Esophagus squamous epithelium (tissue), 5 donors: ENCODE measurements at regions not wholly inside any gene's neighbourhood (a gene's known extent, or its start where the extent isn't known, plus 50 kb on each side); places are given as distances from the start of the nearest gene placed in this dataset.

Source experiments
- DNase-seq: peaks from one replicate; lab custom pipeline; 2025; lab: John Stamatoyannopoulos, UW
- H3K27ac ChIP-seq, 4 donors: fragments of 200-600 bp; sonication (generic); one replicate each; pipeline ENCODE4 v1.5.1; 2016 to 2019; ENCODE audit warnings: mild to moderate bottlenecking in 1 of 4
- H3K27me3 ChIP-seq, 4 donors: fragments of 200-600 bp; sonication (generic); 1 replicate in 3 of 4; 2 replicates in 1 of 4; pipeline versions ENCODE4 v1.5.1 to v1.6.0; 2017 to 2021; ENCODE audit warnings: antibody characterized with exemption in 1 of 4
- H3K36me3 ChIP-seq, 3 donors: fragments of 200-600 bp; sonication (generic); one replicate each; pipeline ENCODE4 v1.5.1; 2016 to 2019
- H3K4me1 ChIP-seq, 3 donors: fragments of 200-600 bp; sonication (generic); one replicate each; pipeline ENCODE4 v1.5.1; 2017 to 2019
- H3K4me3 ChIP-seq, 4 donors: fragments of 200-600 bp; sonication (generic); 1 replicate in 3 of 4; 2 replicates in 1 of 4; pipeline ENCODE4 v1.5.1; 2016 to 2019; ENCODE audit warnings: mild to moderate bottlenecking in 2 of 4, moderate library complexity in 1 of 4
- H3K9me3 ChIP-seq, 3 donors: fragments of 200-600 bp; sonication (generic); one replicate each; pipeline ENCODE4 v1.5.1; 2016 to 2019
- POLR2A ChIP-seq, 4 donors: fragments of 450-650 bp; IDR thresholded peaks; one replicate each; pipeline ENCODE4 v1.6.1; 2017; ENCODE audit warnings: antibody characterized with exemption in 4 of 4, mild to moderate bottlenecking in 4 of 4, moderate library complexity in 3 of 4
- WGBS, 2 donors: methylation state at CpG; one replicate each; pipeline ENCODE4 v1.1.5; 2018; 5-methylcytosine and 5-hydroxymethylcytosine counted together
- intact Hi-C: fragments of 100-400 bp; cut with DNase I; formaldehyde crosslinking; loops from one replicate; pipeline ENCODE4 v1.15.0; 2022
- TF ChIP-seq, protein P1 (sequence below), 6 experiments: fragments of 450-650 bp in 4 of 6; fragments of 200-600 bp in 2 of 6; sonication (generic) in 2 of 6; IDR thresholded peaks; one replicate each; pipeline ENCODE4 v1.5.1; 2016 to 2019; ENCODE audit warnings: antibody characterized with exemption in 6 of 6, mild to moderate bottlenecking in 4 of 6, moderate library complexity in 4 of 6
- donor health status: DM: yes; HTN: yes; CAD: no.

DNA sequence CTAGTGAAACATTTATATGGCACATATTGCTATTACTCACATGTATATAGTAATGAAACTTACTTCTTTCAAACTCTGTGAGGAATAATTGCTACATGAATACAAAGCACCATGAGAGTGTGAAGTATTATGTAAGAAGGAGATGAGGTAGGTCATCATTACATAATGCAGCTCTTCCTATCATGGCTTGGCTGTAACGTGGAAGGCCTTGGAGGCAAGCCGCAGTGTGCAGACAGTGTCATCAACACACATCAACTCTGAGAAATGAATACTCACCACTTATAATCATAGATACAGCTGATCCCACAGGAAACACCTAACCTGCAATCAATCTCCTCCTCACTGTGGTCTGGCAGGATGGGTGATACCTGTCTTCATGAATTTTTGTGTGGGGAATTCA is 49.9 kb upstream of the CCDC91 start:
- intact Hi-C loops: no loop called here
- H3K9me3 ChIP-seq: no peaks in the 10 kb centered on the region
- no peak overlapping the region for H3K4me3 ChIP-seq
- H3K27me3 ChIP-seq: no peaks in the 10 kb centered on the region
- H3K4me1 ChIP-seq: no peaks in the 10 kb centered on the region
- H3K27ac ChIP-seq: no peak overlapping the region
- 60 to 73% methylated on average over 2 of the region's 2 CpGs for WGBS, 2 donors
- H3K36me3 ChIP-seq: no peaks in the 10 kb centered on the region
- no peak for DNase-seq
- TF ChIP-seq, protein P1, sequence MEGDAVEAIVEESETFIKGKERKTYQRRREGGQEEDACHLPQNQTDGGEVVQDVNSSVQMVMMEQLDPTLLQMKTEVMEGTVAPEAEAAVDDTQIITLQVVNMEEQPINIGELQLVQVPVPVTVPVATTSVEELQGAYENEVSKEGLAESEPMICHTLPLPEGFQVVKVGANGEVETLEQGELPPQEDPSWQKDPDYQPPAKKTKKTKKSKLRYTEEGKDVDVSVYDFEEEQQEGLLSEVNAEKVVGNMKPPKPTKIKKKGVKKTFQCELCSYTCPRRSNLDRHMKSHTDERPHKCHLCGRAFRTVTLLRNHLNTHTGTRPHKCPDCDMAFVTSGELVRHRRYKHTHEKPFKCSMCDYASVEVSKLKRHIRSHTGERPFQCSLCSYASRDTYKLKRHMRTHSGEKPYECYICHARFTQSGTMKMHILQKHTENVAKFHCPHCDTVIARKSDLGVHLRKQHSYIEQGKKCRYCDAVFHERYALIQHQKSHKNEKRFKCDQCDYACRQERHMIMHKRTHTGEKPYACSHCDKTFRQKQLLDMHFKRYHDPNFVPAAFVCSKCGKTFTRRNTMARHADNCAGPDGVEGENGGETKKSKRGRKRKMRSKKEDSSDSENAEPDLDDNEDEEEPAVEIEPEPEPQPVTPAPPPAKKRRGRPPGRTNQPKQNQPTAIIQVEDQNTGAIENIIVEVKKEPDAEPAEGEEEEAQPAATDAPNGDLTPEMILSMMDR (IDR thresholded peaks at IDR 0.05): no peak
- TF ChIP-seq POLR2A (IDR thresholded peaks at IDR 0.05): no peak
